ENCODE measurements at regions not wholly inside any gene's neighbourhood (a gene's known extent, or its start where the extent isn't known, plus 50 kb on each side); places are given as distances from the start of the nearest gene placed in this dataset.

DNA sequence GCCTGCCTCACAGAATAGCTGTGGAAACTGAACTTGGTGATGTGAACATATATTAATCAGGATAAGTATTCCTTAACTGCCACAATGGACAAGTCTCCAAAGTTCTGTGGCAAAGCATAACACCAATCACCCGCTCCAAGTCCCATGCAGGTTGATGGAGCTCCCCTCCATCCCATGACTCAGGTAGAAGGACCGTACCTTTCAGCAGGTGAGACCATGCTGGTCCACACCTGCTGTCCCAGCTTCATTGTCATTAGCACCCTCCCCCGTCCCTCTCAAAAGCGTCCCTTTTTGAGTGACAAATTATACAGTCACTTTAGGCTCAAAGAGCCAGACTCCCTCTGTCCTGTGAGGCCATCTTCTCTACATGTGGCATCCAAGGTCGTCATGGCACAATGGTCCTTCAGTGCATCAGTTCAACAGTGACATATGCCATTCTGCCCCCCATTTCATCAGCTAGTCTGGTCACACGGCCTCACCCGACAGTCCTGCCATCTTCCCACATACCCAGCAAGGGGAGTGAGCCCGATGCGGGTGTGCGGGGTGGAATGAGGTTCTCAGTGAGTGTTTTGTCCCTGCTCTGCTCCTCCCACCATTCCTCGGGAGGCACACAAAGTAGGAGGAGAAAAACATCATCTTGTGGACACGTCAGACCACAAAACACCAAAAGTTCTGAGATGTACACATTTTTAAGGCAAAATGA, 136.7 kb upstream of the MYCN start:
- TF ChIP-seq PAX5 (IDR thresholded peaks at IDR 0.05; ENCODE audit: insufficient read depth, low read length, severe bottlenecking), result no peak
- TF ChIP-seq POU2F2 (IDR thresholded peaks at IDR 0.05; ENCODE audit: low read depth, low read length), result no peak
- TF ChIP-seq POLR2AphosphoS5 (IDR thresholded peaks at IDR 0.05; ENCODE audit: low read depth, low read length), result no peak
- TF ChIP-seq TAF1 (IDR thresholded peaks at IDR 0.05; ENCODE audit: low read depth, low read length), result no peak
- no peak for TF ChIP-seq POLR2A (IDR thresholded peaks at IDR 0.05; ENCODE audit: low read depth, low read length)
- no peak for TF ChIP-seq SPI1 (IDR thresholded peaks at IDR 0.05; ENCODE audit: low read depth, low read length)
- no peak for DNase-seq (ENCODE audit: insufficient read length, low spot score)

GRCh38 chr2:15804246-15804619, 136.1 kb upstream of the MYCN start:
- FAIRE-seq, result no peak
- TF ChIP-seq POLR2A (IDR thresholded peaks at IDR 0.05; ENCODE audit: low read depth, low read length) (no peak), POLR2AphosphoS5 (IDR thresholded peaks at IDR 0.05; ENCODE audit: low read depth, low read length) (no peak), TAF1 (IDR thresholded peaks at IDR 0.05; ENCODE audit: low read depth, low read length) (no peak), PAX5 (IDR thresholded peaks at IDR 0.05; ENCODE audit: insufficient read depth, low read length, severe bottlenecking) (no peak), POU2F2 (IDR thresholded peaks at IDR 0.05; ENCODE audit: low read depth, low read length) (no peak), SPI1 (IDR thresholded peaks at IDR 0.05; ENCODE audit: low read depth, low read length) (no peak)

More for the DNA sequence above, 136.7 kb upstream of the MYCN start:
- FAIRE-seq, result no peak

GRCh38 chr2:15804691-15805090, 135.7 kb upstream of the MYCN start:
- no peak for FAIRE-seq
- no peak for TF ChIP-seq POLR2AphosphoS5 (IDR thresholded peaks at IDR 0.05; ENCODE audit: low read depth, low read length)
- TF ChIP-seq POLR2A (IDR thresholded peaks at IDR 0.05; ENCODE audit: low read depth, low read length), result no peak
- no peak for TF ChIP-seq PAX5 (IDR thresholded peaks at IDR 0.05; ENCODE audit: insufficient read depth, low read length, severe bottlenecking)
- no peak for TF ChIP-seq TAF1 (IDR thresholded peaks at IDR 0.05; ENCODE audit: low read depth, low read length)
- no peak for TF ChIP-seq SPI1 (IDR thresholded peaks at IDR 0.05; ENCODE audit: low read depth, low read length)
- DNase-seq (ENCODE audit: insufficient read length, low spot score), result no peak

More at GRCh38 chr2:15804246-15804619, 136.1 kb upstream of the MYCN start:
- DNase-seq (ENCODE audit: insufficient read length, low spot score), result no peak

DNA sequence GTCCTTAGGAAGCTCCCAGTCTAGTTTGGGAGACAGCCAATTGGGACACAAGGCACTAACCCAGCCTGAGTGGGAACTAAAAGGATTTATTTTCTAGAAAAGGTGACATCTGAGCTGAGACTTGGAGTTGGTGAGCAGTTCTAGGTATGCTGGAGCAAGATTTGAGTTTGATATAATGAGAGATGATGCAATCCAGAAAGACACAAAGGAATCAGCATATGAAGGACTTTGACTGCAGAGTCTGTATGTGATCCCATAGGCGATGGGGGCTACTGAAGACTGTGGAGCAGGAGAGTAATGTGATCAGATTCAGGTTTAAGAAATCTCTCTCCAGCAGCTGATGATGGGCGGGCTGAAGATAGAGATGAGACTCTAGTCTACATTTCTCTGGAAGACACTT, 135.1 kb upstream of the MYCN start:
- TF ChIP-seq POLR2AphosphoS5 (IDR thresholded peaks at IDR 0.05; ENCODE audit: low read depth, low read length) (no peak), POU2F2 (IDR thresholded peaks at IDR 0.05; ENCODE audit: low read depth, low read length) (no peak), SPI1 (IDR thresholded peaks at IDR 0.05; ENCODE audit: low read depth, low read length) (no peak), PAX5 (IDR thresholded peaks at IDR 0.05; ENCODE audit: insufficient read depth, low read length, severe bottlenecking) (no peak), POLR2A (IDR thresholded peaks at IDR 0.05; ENCODE audit: low read depth, low read length) (no peak), TAF1 (IDR thresholded peaks at IDR 0.05; ENCODE audit: low read depth, low read length) (no peak)
- DNase-seq (ENCODE audit: insufficient read length, low spot score) (no peak), FAIRE-seq (no peak)

DNA sequence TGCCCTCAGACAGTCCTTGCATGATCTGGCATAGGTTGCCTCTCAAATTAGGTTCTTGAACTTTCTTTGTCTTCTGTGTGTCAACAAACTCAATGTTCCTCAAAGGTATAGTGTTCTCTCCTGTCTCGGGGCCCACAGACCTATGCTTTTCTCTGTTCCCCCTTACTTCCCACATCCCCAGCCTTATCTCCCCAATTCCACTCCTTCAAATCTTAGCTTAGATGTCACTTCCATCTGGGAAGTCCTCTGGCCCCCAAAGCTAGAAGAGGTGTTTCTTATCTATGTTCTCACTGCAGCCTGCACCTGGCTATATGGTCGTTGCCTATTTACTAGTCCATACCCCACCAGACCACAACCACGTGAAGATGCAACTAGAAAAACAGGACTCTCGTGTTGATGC, 134.6 kb upstream of the MYCN start:
- no peak for TF ChIP-seq TAF1 (IDR thresholded peaks at IDR 0.05; ENCODE audit: low read depth, low read length)
- TF ChIP-seq POU2F2 (IDR thresholded peaks at IDR 0.05; ENCODE audit: low read depth, low read length), result no peak
- no peak for TF ChIP-seq SPI1 (IDR thresholded peaks at IDR 0.05; ENCODE audit: low read depth, low read length)
- TF ChIP-seq PAX5 (IDR thresholded peaks at IDR 0.05; ENCODE audit: insufficient read depth, low read length, severe bottlenecking), result no peak
- TF ChIP-seq POLR2AphosphoS5 (IDR thresholded peaks at IDR 0.05; ENCODE audit: low read depth, low read length), result no peak
- no peak for TF ChIP-seq POLR2A (IDR thresholded peaks at IDR 0.05; ENCODE audit: low read depth, low read length)
- DNase-seq (ENCODE audit: insufficient read length, low spot score) (no peak), FAIRE-seq (no peak)

- TF ChIP-seq TAF1 (IDR thresholded peaks at IDR 0.05; ENCODE audit: low read depth, low read length) (no peak), POLR2A (IDR thresholded peaks at IDR 0.05; ENCODE audit: low read depth, low read length) (no peak), POU2F2 (IDR thresholded peaks at IDR 0.05; ENCODE audit: low read depth, low read length) (no peak), POLR2AphosphoS5 (IDR thresholded peaks at IDR 0.05; ENCODE audit: low read depth, low read length) (no peak), PAX5 (IDR thresholded peaks at IDR 0.05; ENCODE audit: insufficient read depth, low read length, severe bottlenecking) (no peak), SPI1 (IDR thresholded peaks at IDR 0.05; ENCODE audit: low read depth, low read length) (no peak)
- FAIRE-seq, result no peak
- no peak for DNase-seq (ENCODE audit: insufficient read length, low spot score)
Measured at GRCh38 chr2:15806801-15807417, 133.4 kb upstream of the MYCN start.

GRCh38 chr2:15807418-15808203, 132.7 kb upstream of the MYCN start:
- DNase-seq (ENCODE audit: insufficient read length, low spot score) (no peak), FAIRE-seq (no peak)
- TF ChIP-seq POLR2AphosphoS5 (IDR thresholded peaks at IDR 0.05; ENCODE audit: low read depth, low read length) (no peak), POU2F2 (IDR thresholded peaks at IDR 0.05; ENCODE audit: low read depth, low read length) (no peak), POLR2A (IDR thresholded peaks at IDR 0.05; ENCODE audit: low read depth, low read length) (no peak), PAX5 (IDR thresholded peaks at IDR 0.05; ENCODE audit: insufficient read depth, low read length, severe bottlenecking) (no peak), TAF1 (IDR thresholded peaks at IDR 0.05; ENCODE audit: low read depth, low read length) (no peak), SPI1 (IDR thresholded peaks at IDR 0.05; ENCODE audit: low read depth, low read length) (no peak)

- FAIRE-seq, result no peak
- no peak for TF ChIP-seq POLR2AphosphoS5 (IDR thresholded peaks at IDR 0.05; ENCODE audit: low read depth, low read length)
- no peak for TF ChIP-seq SPI1 (IDR thresholded peaks at IDR 0.05; ENCODE audit: low read depth, low read length)
- TF ChIP-seq POLR2A (IDR thresholded peaks at IDR 0.05; ENCODE audit: low read depth, low read length), result no peak
- no peak for TF ChIP-seq PAX5 (IDR thresholded peaks at IDR 0.05; ENCODE audit: insufficient read depth, low read length, severe bottlenecking)
- no peak for TF ChIP-seq POU2F2 (IDR thresholded peaks at IDR 0.05; ENCODE audit: low read depth, low read length)
- no peak for TF ChIP-seq TAF1 (IDR thresholded peaks at IDR 0.05; ENCODE audit: low read depth, low read length)
- DNase-seq (ENCODE audit: insufficient read length, low spot score), result no peak
Measured at GRCh38 chr2:15808204-15808910, 132.0 kb upstream of the MYCN start.
